ENCODE measurements at regions not wholly inside any gene's neighbourhood (a gene's known extent, or its start where the extent isn't known, plus 50 kb on each side); places are given as distances from the start of the nearest gene placed in this dataset.

- Histone ChIP-seq H3K27ac (no peak overlapping the region), H3K9me3 (peaks cover 0 to 2% (median 0%) of the 10 kb centered on the region in 3 donors), H3K4me3 (no peak overlapping the region), H3K27me3 (no peaks in the 10 kb centered on the region), H3K4me1 (no peaks in the 10 kb centered on the region), H3K36me3 (no peaks in the 10 kb centered on the region)
- DNase-seq = no peak
- TF ChIP-seq CTCF (IDR thresholded peaks at IDR 0.05) = no peak
- intact Hi-C loops (cut with DNase I; ENCODE audit: low total_unique reads) = no loop called here
These were observed 731.6 kb downstream of the SOCS6 start for GRCh38 chr18:71020342-71021029.

GRCh38 chr18:71018816-71019215, 730.0 kb downstream of the SOCS6 start:
- Histone ChIP-seq H3K4me1 (no peaks in the 10 kb centered on the region), H3K36me3 (no peaks in the 10 kb centered on the region), H3K9me3 (peaks cover 0 to 2% (median 0%) of the 10 kb centered on the region in 3 donors), H3K27ac (no peak overlapping the region), H3K4me3 (no peak overlapping the region), H3K27me3 (no peaks in the 10 kb centered on the region)
- intact Hi-C loops (cut with DNase I; ENCODE audit: low total_unique reads) = no loop called here
- TF ChIP-seq CTCF (IDR thresholded peaks at IDR 0.05) = no peak
- DNase-seq = no peak

- H3K9me3 ChIP-seq = peaks cover 0 to 2% (median 0%) of the 10 kb centered on the region in 3 donors
- no peaks in the 10 kb centered on the region for H3K27me3 ChIP-seq
- H3K27ac ChIP-seq = no peak overlapping the region
- H3K4me3 ChIP-seq = no peak overlapping the region
- intact Hi-C loops (cut with DNase I; ENCODE audit: low total_unique reads) = no loop called here
- no peaks in the 10 kb centered on the region for H3K4me1 ChIP-seq
- TF ChIP-seq CTCF (IDR thresholded peaks at IDR 0.05) = no peak
- no peaks in the 10 kb centered on the region for H3K36me3 ChIP-seq
- DNase-seq = no peak
These were observed 723.9 kb downstream of the SOCS6 start for GRCh38 chr18:71012789-71013188.

GRCh38 chr18:71011389-71011788, 722.5 kb downstream of the SOCS6 start:
- no peaks in the 10 kb centered on the region for H3K27me3 ChIP-seq
- TF ChIP-seq CTCF (IDR thresholded peaks at IDR 0.05) = no peak
- no peaks in the 10 kb centered on the region for H3K36me3 ChIP-seq
- H3K4me3 ChIP-seq = no peak overlapping the region
- intact Hi-C loops (cut with DNase I; ENCODE audit: low total_unique reads) = no loop called here
- no peaks in the 10 kb centered on the region for H3K4me1 ChIP-seq
- peaks cover 0 to 2% (median 0%) of the 10 kb centered on the region in 3 donors for H3K9me3 ChIP-seq
- DNase-seq = no peak
- H3K27ac ChIP-seq = no peak overlapping the region

GRCh38 chr18:71008257-71008656, 719.4 kb downstream of the SOCS6 start:
- Histone ChIP-seq H3K36me3 (no peaks in the 10 kb centered on the region), H3K27me3 (no peaks in the 10 kb centered on the region), H3K27ac (no peak overlapping the region), H3K9me3 (no peaks in the 10 kb centered on the region), H3K4me3 (no peak overlapping the region), H3K4me1 (no peaks in the 10 kb centered on the region)
- DNase-seq = no peak
- intact Hi-C loops (cut with DNase I; ENCODE audit: low total_unique reads) = no loop called here
- no peak for TF ChIP-seq CTCF (IDR thresholded peaks at IDR 0.05)

- Histone ChIP-seq H3K27ac (no peak overlapping the region), H3K4me3 (no peak overlapping the region), H3K4me1 (no peaks in the 10 kb centered on the region), H3K36me3 (no peaks in the 10 kb centered on the region), H3K27me3 (no peaks in the 10 kb centered on the region), H3K9me3 (no peaks in the 10 kb centered on the region)
- TF ChIP-seq CTCF (IDR thresholded peaks at IDR 0.05) = no peak
- intact Hi-C loops (cut with DNase I; ENCODE audit: low total_unique reads) = no loop called here
- no peak for DNase-seq
These were observed 712.8 kb downstream of the SOCS6 start for GRCh38 chr18:71001597-71001996.

Measured in tibial artery (tissue), 4 donors.